Neural cell (in vitro differentiated cells): ENCODE measurements at regions not wholly inside any gene's neighbourhood (a gene's known extent, or its start where the extent isn't known, plus 50 kb on each side); places are given as distances from the start of the nearest gene placed in this dataset.

Experiments used
- H2AFZ ChIP-seq: fragments of 200-600, 300-800 bp; sonication (generic), shearing (Covaris generic); 2 replicates; pipeline ENCODE4 v1.6.0; 2014; ENCODE audit warnings: low read depth, mild to moderate bottlenecking, antibody characterized with exemption, low read length, moderate library complexity
- H3F3A ChIP-seq: fragments of 200-600 bp; shearing (Covaris generic); 2 replicates; pipeline ENCODE4 v1.6.1; 2016; ENCODE audit warnings: mild to moderate bottlenecking, moderate library complexity, mixed read lengths, antibody characterized with exemption, low read length; ENCODE audit not compliant: insufficient read depth, poor library complexity, severe bottlenecking
- H3K27ac ChIP-seq: fragments of 200-600, 300-800 bp; sonication (generic), shearing (Covaris generic); 2 replicates; pipeline ENCODE4 v1.5.1; 2014; ENCODE audit warnings: mild to moderate bottlenecking, low read length, moderate library complexity
- H3K27me3 ChIP-seq: fragments of 300-800, 200-600 bp; sonication (generic), shearing (Covaris generic); 2 replicates; pipeline ENCODE4 v1.6.0; 2014; ENCODE audit warnings: mild to moderate bottlenecking, low read depth, low read length, moderate library complexity; ENCODE audit not compliant: insufficient read depth
- H3K36me3 ChIP-seq: fragments of 300-800, 200-600 bp; sonication (generic), shearing (Covaris generic); 2 replicates; pipeline ENCODE4 v1.5.1; 2014; ENCODE audit warnings: mild to moderate bottlenecking, antibody characterized with exemption, low read length, moderate library complexity; ENCODE audit not compliant: insufficient read depth
- H3K4me2 ChIP-seq: fragments of 300-800, 200-600 bp; sonication (generic), shearing (Covaris generic); 2 replicates; pipeline ENCODE4 v1.6.0; 2014; ENCODE audit warnings: mild to moderate bottlenecking, low read length
- H3K4me3 ChIP-seq: fragments of 300-800, 200-600 bp; sonication (generic), shearing (Covaris generic); 2 replicates; pipeline ENCODE4 v1.5.1; 2014; ENCODE audit warnings: mild to moderate bottlenecking, low read length, moderate library complexity
- H3K79me2 ChIP-seq: fragments of 200-600 bp; shearing (Covaris generic); replicated peaks from 2 replicates; pipeline ENCODE4 v1.6.0; 2014; ENCODE audit warnings: mild to moderate bottlenecking, low read length, moderate library complexity; ENCODE audit not compliant: insufficient read depth
- H3K9ac ChIP-seq: fragments of 300-800, 200-600 bp; sonication (generic), shearing (Covaris generic); 2 replicates; pipeline ENCODE4 v1.6.1; 2016; ENCODE audit warnings: mild to moderate bottlenecking, low read length, mixed read lengths
- H3K9me2 ChIP-seq: fragments of 200-600 bp; shearing (Covaris generic); 2 replicates; pipeline ENCODE4 v1.6.1; 2016; ENCODE audit warnings: mild to moderate bottlenecking, low read length, mixed read lengths; ENCODE audit not compliant: insufficient read depth
- H3K9me3 ChIP-seq: fragments of 200-600, 300-800 bp; sonication (generic), shearing (Covaris generic); 2 replicates; pipeline ENCODE4 v1.6.1; 2016; ENCODE audit warnings: mild to moderate bottlenecking, mixed run types, low read length, moderate library complexity, mixed read lengths
- H4K20me1 ChIP-seq: fragments of 200-600 bp; shearing (Covaris generic); 2 replicates; pipeline ENCODE4 v1.6.1; 2016; ENCODE audit warnings: mild to moderate bottlenecking, mixed run types; ENCODE audit not compliant: insufficient read depth
- EP300 ChIP-seq: fragments of 450-650 bp; conservative IDR thresholded peaks from 2 replicates; pipeline ENCODE4 v1.6.1; 2014; ENCODE audit warnings: antibody characterized with exemption, mild to moderate bottlenecking, moderate library complexity; ENCODE audit not compliant: poor library complexity, severe bottlenecking
- EZH2 ChIP-seq: fragments of 200-600, 300-800 bp; shearing (Covaris generic), sonication (generic); IDR thresholded peaks from 2 replicates; pipeline ENCODE4 v1.6.1; 2014; ENCODE audit warnings: antibody characterized with exemption, low read length, borderline replicate concordance, mild to moderate bottlenecking; ENCODE audit not compliant: insufficient read depth, poor library complexity, severe bottlenecking
- MXI1 ChIP-seq: fragments of 450-650 bp; conservative IDR thresholded peaks from 2 replicates; pipeline ENCODE4 v1.6.1; 2014; ENCODE audit warnings: antibody characterized with exemption, mild to moderate bottlenecking; ENCODE audit not compliant: poor library complexity, severe bottlenecking
- POLR2AphosphoS5 ChIP-seq: IDR thresholded peaks from 2 replicates; pipeline ENCODE4 v1.6.1; 2012
- RAD21 ChIP-seq: fragments of 450-650 bp; conservative IDR thresholded peaks from 2 replicates; pipeline ENCODE4 v1.6.1; 2014; ENCODE audit warnings: antibody characterized with exemption, mild to moderate bottlenecking, moderate library complexity
- SMC3 ChIP-seq: fragments of 450-650 bp; conservative IDR thresholded peaks from 2 replicates; pipeline ENCODE4 v1.6.1; 2014; ENCODE audit warnings: antibody characterized with exemption, mild to moderate bottlenecking, moderate library complexity; ENCODE audit not compliant: poor library complexity
- TAF1 ChIP-seq: IDR thresholded peaks from 2 replicates; pipeline ENCODE4 v1.6.1; 2012; ENCODE audit warnings: low read depth
- TF ChIP-seq, protein P1 (sequence below): IDR thresholded peaks from 2 replicates; pipeline ENCODE4 v1.6.1; 2012; ENCODE audit warnings: borderline replicate concordance
- TF ChIP-seq, protein P2 (sequence below): fragments of 450-650 bp; IDR thresholded peaks from 2 replicates; pipeline ENCODE4 v1.5.1; 2014; ENCODE audit warnings: antibody characterized with exemption, mild to moderate bottlenecking, moderate library complexity; ENCODE audit not compliant: poor library complexity, severe bottlenecking

DNA sequence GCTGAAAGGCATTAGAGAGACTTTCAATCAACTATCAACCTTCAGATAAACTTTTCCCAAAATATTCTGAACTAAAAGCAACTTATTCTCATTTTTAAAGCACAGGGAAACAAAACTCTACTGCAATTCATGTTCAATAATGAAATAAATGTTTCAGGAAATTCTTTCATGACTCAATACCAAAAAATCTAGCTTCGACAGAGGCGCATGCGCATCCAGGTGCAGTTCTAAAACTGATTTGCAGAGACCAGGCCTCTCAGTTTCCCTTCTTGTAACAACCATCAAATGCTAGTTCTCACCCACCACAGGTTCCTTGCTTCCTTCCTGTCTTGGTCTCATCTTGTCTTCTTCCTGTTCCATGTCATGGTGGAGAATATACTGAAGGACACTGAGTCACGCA lies 55.3 kb upstream of the NRBF2 start:
- Histone ChIP-seq H3K9me2 (no peaks in the 10 kb centered on the region), H3K9me3 (no peaks in the 10 kb centered on the region), H3K27me3 (no peaks in the 10 kb centered on the region), H3K36me3 (no peaks in the 10 kb centered on the region), H4K20me1 (no peaks in the 10 kb centered on the region), H2AFZ (no peak overlapping the region), H3K27ac (no peak overlapping the region), H3K4me3 (no peak overlapping the region), H3K4me2 (no peak overlapping the region), H3K79me2 (no peaks in the 10 kb centered on the region), H3F3A (no peaks in the 10 kb centered on the region), H3K9ac (no peak overlapping the region)
- TF ChIP-seq EZH2, result no peak
- TF ChIP-seq, protein P1, sequence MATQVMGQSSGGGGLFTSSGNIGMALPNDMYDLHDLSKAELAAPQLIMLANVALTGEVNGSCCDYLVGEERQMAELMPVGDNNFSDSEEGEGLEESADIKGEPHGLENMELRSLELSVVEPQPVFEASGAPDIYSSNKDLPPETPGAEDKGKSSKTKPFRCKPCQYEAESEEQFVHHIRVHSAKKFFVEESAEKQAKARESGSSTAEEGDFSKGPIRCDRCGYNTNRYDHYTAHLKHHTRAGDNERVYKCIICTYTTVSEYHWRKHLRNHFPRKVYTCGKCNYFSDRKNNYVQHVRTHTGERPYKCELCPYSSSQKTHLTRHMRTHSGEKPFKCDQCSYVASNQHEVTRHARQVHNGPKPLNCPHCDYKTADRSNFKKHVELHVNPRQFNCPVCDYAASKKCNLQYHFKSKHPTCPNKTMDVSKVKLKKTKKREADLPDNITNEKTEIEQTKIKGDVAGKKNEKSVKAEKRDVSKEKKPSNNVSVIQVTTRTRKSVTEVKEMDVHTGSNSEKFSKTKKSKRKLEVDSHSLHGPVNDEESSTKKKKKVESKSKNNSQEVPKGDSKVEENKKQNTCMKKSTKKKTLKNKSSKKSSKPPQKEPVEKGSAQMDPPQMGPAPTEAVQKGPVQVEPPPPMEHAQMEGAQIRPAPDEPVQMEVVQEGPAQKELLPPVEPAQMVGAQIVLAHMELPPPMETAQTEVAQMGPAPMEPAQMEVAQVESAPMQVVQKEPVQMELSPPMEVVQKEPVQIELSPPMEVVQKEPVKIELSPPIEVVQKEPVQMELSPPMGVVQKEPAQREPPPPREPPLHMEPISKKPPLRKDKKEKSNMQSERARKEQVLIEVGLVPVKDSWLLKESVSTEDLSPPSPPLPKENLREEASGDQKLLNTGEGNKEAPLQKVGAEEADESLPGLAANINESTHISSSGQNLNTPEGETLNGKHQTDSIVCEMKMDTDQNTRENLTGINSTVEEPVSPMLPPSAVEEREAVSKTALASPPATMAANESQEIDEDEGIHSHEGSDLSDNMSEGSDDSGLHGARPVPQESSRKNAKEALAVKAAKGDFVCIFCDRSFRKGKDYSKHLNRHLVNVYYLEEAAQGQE, result no peak
- TF ChIP-seq MXI1, result no peak
- no peak for TF ChIP-seq POLR2AphosphoS5
- TF ChIP-seq TAF1, result no peak
- TF ChIP-seq, protein P2, sequence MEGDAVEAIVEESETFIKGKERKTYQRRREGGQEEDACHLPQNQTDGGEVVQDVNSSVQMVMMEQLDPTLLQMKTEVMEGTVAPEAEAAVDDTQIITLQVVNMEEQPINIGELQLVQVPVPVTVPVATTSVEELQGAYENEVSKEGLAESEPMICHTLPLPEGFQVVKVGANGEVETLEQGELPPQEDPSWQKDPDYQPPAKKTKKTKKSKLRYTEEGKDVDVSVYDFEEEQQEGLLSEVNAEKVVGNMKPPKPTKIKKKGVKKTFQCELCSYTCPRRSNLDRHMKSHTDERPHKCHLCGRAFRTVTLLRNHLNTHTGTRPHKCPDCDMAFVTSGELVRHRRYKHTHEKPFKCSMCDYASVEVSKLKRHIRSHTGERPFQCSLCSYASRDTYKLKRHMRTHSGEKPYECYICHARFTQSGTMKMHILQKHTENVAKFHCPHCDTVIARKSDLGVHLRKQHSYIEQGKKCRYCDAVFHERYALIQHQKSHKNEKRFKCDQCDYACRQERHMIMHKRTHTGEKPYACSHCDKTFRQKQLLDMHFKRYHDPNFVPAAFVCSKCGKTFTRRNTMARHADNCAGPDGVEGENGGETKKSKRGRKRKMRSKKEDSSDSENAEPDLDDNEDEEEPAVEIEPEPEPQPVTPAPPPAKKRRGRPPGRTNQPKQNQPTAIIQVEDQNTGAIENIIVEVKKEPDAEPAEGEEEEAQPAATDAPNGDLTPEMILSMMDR, result no peak
- no peak for TF ChIP-seq EP300
- TF ChIP-seq RAD21, result no peak
- TF ChIP-seq SMC3, result no peak

DNA sequence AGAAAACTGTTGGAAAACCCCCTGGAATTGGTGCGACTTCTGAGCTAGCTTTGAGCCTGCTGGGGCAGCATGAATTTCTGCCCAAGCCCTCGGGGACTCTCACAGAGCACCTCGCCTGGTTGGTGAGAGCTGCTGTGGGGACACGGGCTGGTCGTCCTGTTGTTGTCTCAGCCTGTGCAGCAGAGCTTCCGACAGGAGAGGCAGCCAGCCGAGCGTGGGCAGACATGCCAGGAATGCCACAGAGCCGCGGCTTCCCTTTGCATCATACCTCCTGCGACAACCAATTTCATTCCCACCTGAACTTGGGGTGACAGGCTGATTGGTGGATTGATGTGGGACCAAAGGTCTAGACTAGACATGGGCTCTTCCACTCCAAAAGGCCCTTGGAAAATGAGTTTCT lies 60.2 kb upstream of the NRBF2 start:
- Histone ChIP-seq H3K4me3 (no peak overlapping the region), H2AFZ (no peak overlapping the region), H3K36me3 (no peaks in the 10 kb centered on the region)

More for the DNA sequence above, 60.2 kb upstream of the NRBF2 start:
- Histone ChIP-seq H3K79me2 (no peaks in the 10 kb centered on the region), H3F3A (no peaks in the 10 kb centered on the region), H4K20me1 (no peaks in the 10 kb centered on the region), H3K27me3 (no peaks in the 10 kb centered on the region), H3K9me2 (no peaks in the 10 kb centered on the region), H3K27ac (no peak overlapping the region), H3K4me2 (no peak overlapping the region), H3K9me3 (no peaks in the 10 kb centered on the region), H3K9ac (no peak overlapping the region)
- TF ChIP-seq RAD21 (no peak), POLR2AphosphoS5 (no peak), MXI1 (no peak), EZH2 (no peak), SMC3 (no peak), EP300 (no peak), TAF1 (no peak)
- TF ChIP-seq, protein P2, result no peak
- TF ChIP-seq, protein P1, result no peak
